Immature natural killer cell (primary cell): ENCODE measurements at regions not wholly inside any gene's neighbourhood (a gene's known extent, or its start where the extent isn't known, plus 50 kb on each side); places are given as distances from the start of the nearest gene placed in this dataset.
"Not testable (repeated sequence)": the region's sequence is repeated elsewhere in the genome, so short reads cannot be mapped to it uniquely, and the experiment has no call there.

Experiments
- DNase-seq, 3 donors: peaks; one replicate each; pipeline ENCODE4 v3.0.0; 2022; ENCODE audit warnings: mixed read lengths in 1 of 3
- H3K27ac Mint-ChIP-seq, 6 donors: one replicate each; pipeline ENCODE4 v1.8.0; 2020; ENCODE audit warnings: mixed read lengths in 6 of 6, mild to moderate bottlenecking in 5 of 6, inconsistent platforms in 4 of 6, moderate library complexity in 3 of 6
- H3K27me3 Mint-ChIP-seq, 3 donors: one replicate each; pipeline ENCODE4 v1.8.0; 2020 to 2021; ENCODE audit warnings: low read depth in 3 of 3, mild to moderate bottlenecking in 3 of 3, mixed read lengths in 3 of 3, moderate library complexity in 3 of 3, inconsistent platforms in 1 of 3
- H3K36me3 Mint-ChIP-seq, 3 donors: one replicate each; pipeline ENCODE4 v1.8.0; 2020; ENCODE audit warnings: mixed read lengths in 3 of 3, inconsistent platforms in 2 of 3, mild to moderate bottlenecking in 2 of 3
- H3K4me1 Mint-ChIP-seq, 2 donors: one replicate each; pipeline ENCODE4 v1.8.0; 2020; ENCODE audit warnings: inconsistent platforms in 2 of 2, mild to moderate bottlenecking in 2 of 2, mixed read lengths in 2 of 2, moderate library complexity in 1 of 2
- H3K4me3 Mint-ChIP-seq, 5 donors: one replicate each; pipeline ENCODE4 v1.8.0; 2020; ENCODE audit warnings: mild to moderate bottlenecking in 5 of 5, mixed read lengths in 5 of 5, inconsistent platforms in 3 of 5, moderate library complexity in 3 of 5
- H3K9me3 Mint-ChIP-seq, 6 donors: one replicate each; pipeline ENCODE4 v1.8.0; 2020; ENCODE audit warnings: mild to moderate bottlenecking in 6 of 6, mixed read lengths in 6 of 6, inconsistent platforms in 4 of 6, moderate library complexity in 3 of 6

- Mint-ChIP-seq H3K4me1 (no peaks in the 10 kb centered on the region), H3K9me3 (peaks cover 2 to 28% (median 6%) of the 10 kb centered on the region in 6 donors), H3K4me3 (no peak overlapping the region), H3K27ac (no peak overlapping the region), H3K36me3 (no peaks in the 10 kb centered on the region), H3K27me3 (peaks cover 0 to under 1% (median 0%) of the 10 kb centered on the region in 3 donors)
- no peak for DNase-seq
Measured at GRCh38 chrX:122092360-122092759, 1045.0 kb downstream of the GLUD2 start.

- H3K36me3 Mint-ChIP-seq: no peaks in the 10 kb centered on the region
- H3K9me3 Mint-ChIP-seq: peaks cover 3 to 30% (median 6%) of the 10 kb centered on the region in 6 donors
- H3K27me3 Mint-ChIP-seq: peaks cover 0 to 1% (median 0%) of the 10 kb centered on the region in 3 donors
- no peaks in the 10 kb centered on the region for H3K4me1 Mint-ChIP-seq
- no peak overlapping the region for H3K27ac Mint-ChIP-seq
- no peak for DNase-seq
- H3K4me3 Mint-ChIP-seq: no peak overlapping the region
Measured at GRCh38 chrX:122092978-122093377, 1045.6 kb downstream of the GLUD2 start.

GRCh38 chrX:122094611-122095010, 1047.2 kb downstream of the GLUD2 start:
- H3K27me3 Mint-ChIP-seq: peaks cover 0 to 1% (median 0%) of the 10 kb centered on the region in 3 donors
- no peaks in the 10 kb centered on the region for H3K36me3 Mint-ChIP-seq
- no peak for DNase-seq
- peaks cover 4 to 30% (median 7%) of the 10 kb centered on the region in 6 donors for H3K9me3 Mint-ChIP-seq
- H3K27ac Mint-ChIP-seq: no peak overlapping the region
- no peaks in the 10 kb centered on the region for H3K4me1 Mint-ChIP-seq
- no peak overlapping the region for H3K4me3 Mint-ChIP-seq

GRCh38 chrX:122113376-122113775, 1066.0 kb downstream of the GLUD2 start:
- H3K9me3 Mint-ChIP-seq: peaks cover 2 to 8% (median 5%) of the 10 kb centered on the region in 6 donors
- H3K4me3 Mint-ChIP-seq: no peak overlapping the region

GRCh38 chrX:122113896-122114295, 1066.5 kb downstream of the GLUD2 start:
- Mint-ChIP-seq H3K4me1 (no peaks in the 10 kb centered on the region), H3K27ac (no peak overlapping the region), H3K27me3 (no peaks in the 10 kb centered on the region), H3K36me3 (no peaks in the 10 kb centered on the region), H3K4me3 (no peak overlapping the region), H3K9me3 (peaks cover 2 to 8% (median 5%) of the 10 kb centered on the region in 6 donors)
- DNase-seq: no peak

More at GRCh38 chrX:122113376-122113775, 1066.0 kb downstream of the GLUD2 start:
- Mint-ChIP-seq H3K27ac (no peak overlapping the region), H3K27me3 (no peaks in the 10 kb centered on the region), H3K4me1 (no peaks in the 10 kb centered on the region), H3K36me3 (no peaks in the 10 kb centered on the region)
- DNase-seq: no peak

- no peak for DNase-seq
- no peak overlapping the region for H3K4me3 Mint-ChIP-seq
- no peaks in the 10 kb centered on the region for H3K36me3 Mint-ChIP-seq
- no peak overlapping the region for H3K27ac Mint-ChIP-seq
- H3K9me3 Mint-ChIP-seq: peaks cover 0 to 8% (median 5%) of the 10 kb centered on the region in 6 donors
- H3K27me3 Mint-ChIP-seq: no peaks in the 10 kb centered on the region
- no peaks in the 10 kb centered on the region for H3K4me1 Mint-ChIP-seq
Measured at GRCh38 chrX:122115604-122116003, 1068.2 kb downstream of the GLUD2 start.

- no peaks in the 10 kb centered on the region for H3K4me1 Mint-ChIP-seq
- H3K27me3 Mint-ChIP-seq: no peaks in the 10 kb centered on the region
- H3K9me3 Mint-ChIP-seq: peaks cover 0 to 3% (median 1%) of the 10 kb centered on the region in 6 donors
- no peak overlapping the region for H3K4me3 Mint-ChIP-seq
- no peak overlapping the region for H3K27ac Mint-ChIP-seq
- no peaks in the 10 kb centered on the region for H3K36me3 Mint-ChIP-seq
- DNase-seq: no peak
Measured at GRCh38 chrX:122119361-122119760, 1064.7 kb upstream of the GRIA3 start.

GRCh38 chrX:122122274-122122673, 1061.8 kb upstream of the GRIA3 start:
- DNase-seq: no peak
- Mint-ChIP-seq H3K27me3 (no peaks in the 10 kb centered on the region), H3K4me1 (no peaks in the 10 kb centered on the region), H3K36me3 (no peaks in the 10 kb centered on the region), H3K27ac (no peak overlapping the region), H3K4me3 (no peak overlapping the region), H3K9me3 (peaks cover 0 to 5% (median 1%) of the 10 kb centered on the region in 6 donors)

GRCh38 chrX:122133478-122133877, 1050.6 kb upstream of the GRIA3 start:
- no peak overlapping the region for H3K27ac Mint-ChIP-seq
- no peaks in the 10 kb centered on the region for H3K36me3 Mint-ChIP-seq
- peaks cover 0 to 4% (median 0%) of the 10 kb centered on the region in 6 donors for H3K9me3 Mint-ChIP-seq
- H3K27me3 Mint-ChIP-seq: no peaks in the 10 kb centered on the region
- H3K4me1 Mint-ChIP-seq: no peaks in the 10 kb centered on the region
- H3K4me3 Mint-ChIP-seq: no peak overlapping the region
- no peak for DNase-seq

- peaks cover 0 to 4% (median 0%) of the 10 kb centered on the region in 6 donors for H3K9me3 Mint-ChIP-seq
- DNase-seq: no peak
- H3K4me3 Mint-ChIP-seq: no peak overlapping the region
- H3K36me3 Mint-ChIP-seq: no peaks in the 10 kb centered on the region
- H3K27ac Mint-ChIP-seq: no peak overlapping the region
- H3K4me1 Mint-ChIP-seq: no peaks in the 10 kb centered on the region
- no peaks in the 10 kb centered on the region for H3K27me3 Mint-ChIP-seq
Measured at GRCh38 chrX:122134291-122134690, 1049.8 kb upstream of the GRIA3 start.

- Mint-ChIP-seq H3K36me3 (no peaks in the 10 kb centered on the region), H3K9me3 (peaks cover 0 to 4% (median 0%) of the 10 kb centered on the region in 6 donors), H3K4me3 (no peak overlapping the region), H3K27ac (no peak overlapping the region), H3K4me1 (no peaks in the 10 kb centered on the region), H3K27me3 (no peaks in the 10 kb centered on the region)
- no peak for DNase-seq
Measured at GRCh38 chrX:122135070-122135469, 1049.0 kb upstream of the GRIA3 start.

- H3K36me3 Mint-ChIP-seq, H3K4me1 Mint-ChIP-seq, H3K27ac Mint-ChIP-seq, H3K9me3 Mint-ChIP-seq, H3K4me3 Mint-ChIP-seq, DNase-seq, H3K27me3 Mint-ChIP-seq: not testable (repeated sequence)
Measured at GRCh38 chrX:122140219-122140618, 1043.9 kb upstream of the GRIA3 start.

- no peak overlapping the region for H3K27ac Mint-ChIP-seq
- H3K4me3 Mint-ChIP-seq: no peak overlapping the region
- no peaks in the 10 kb centered on the region for H3K36me3 Mint-ChIP-seq
- no peaks in the 10 kb centered on the region for H3K4me1 Mint-ChIP-seq
- peaks cover 0 to 3% (median 0%) of the 10 kb centered on the region in 3 donors for H3K27me3 Mint-ChIP-seq
- no peak for DNase-seq
- H3K9me3 Mint-ChIP-seq: peaks cover 0 to 10% (median under 1%) of the 10 kb centered on the region in 6 donors
Measured at GRCh38 chrX:122154019-122154418, 1030.1 kb upstream of the GRIA3 start.

GRCh38 chrX:122168241-122168640, 1015.8 kb upstream of the GRIA3 start:
- H3K36me3 Mint-ChIP-seq: no peaks in the 10 kb centered on the region
- H3K9me3 Mint-ChIP-seq: peaks cover 0 to 15% (median under 1%) of the 10 kb centered on the region in 6 donors
- H3K4me3 Mint-ChIP-seq: no peak overlapping the region
- no peak for DNase-seq
- H3K27ac Mint-ChIP-seq: no peak overlapping the region
- no peaks in the 10 kb centered on the region for H3K4me1 Mint-ChIP-seq
- no peaks in the 10 kb centered on the region for H3K27me3 Mint-ChIP-seq

GRCh38 chrX:122184791-122185190, 999.3 kb upstream of the GRIA3 start:
- Mint-ChIP-seq H3K36me3 (no peaks in the 10 kb centered on the region), H3K9me3 (peaks cover 0 to 20% (median 6%) of the 10 kb centered on the region in 6 donors), H3K4me1 (no peaks in the 10 kb centered on the region), H3K27ac (no peak overlapping the region), H3K4me3 (no peak overlapping the region), H3K27me3 (peaks cover 0 to 4% (median 0%) of the 10 kb centered on the region in 3 donors)
- DNase-seq: no peak
